HepG2 (cell line): ENCODE measurements at regions not wholly inside any gene's neighbourhood (a gene's known extent, or its start where the extent isn't known, plus 50 kb on each side); places are given as distances from the start of the nearest gene placed in this dataset.

Source experiments
- ATAC-seq: fragments of 200-7000 bp; cut with Tn5 transposase; 3 replicates; pipeline ENCODE4 v1.9.1; 2020; ENCODE audit warnings: mild to moderate bottlenecking, moderate library complexity
- BruUV-seq: library from RNA; stranded (reverse); fragments of 400-500 nt; replicated peaks from 2 replicates; lab custom pipeline; 2021; lab: Mats Ljungman, UMichigan
- CTCF ChIA-PET: fragments of 300-600 bp; formaldehyde crosslinking; extraction: SDS; loops from one replicate; lab custom pipeline; 2021; ENCODE audit warnings: low total read pairs, inconsistent platforms, low intra/inter-chr PET ratio; lab: Yijun Ruan, JAX
- POLR2A ChIA-PET: fragments of 350-600 bp; sonication (Branson Sonifier 250); formaldehyde crosslinking; loops from one replicate; lab custom pipeline; 2020; ENCODE audit warnings: antibody characterized with exemption, inconsistent platforms; lab: Yijun Ruan, JAX
- DNase-seq: peaks from one replicate; pipeline ENCODE4 v3.0.0-alpha.2; 2015; ENCODE audit warnings: low spot score
- FAIRE-seq: peaks from 3 replicates; lab custom pipeline; 2011; peaks lifted over from hg19 to GRCh38; lab: Jason Lieb, UNC
- H2AFZ ChIP-seq: one replicate; pipeline ENCODE4 v1.6.1; 2011; ENCODE audit warnings: low read length, inconsistent platforms
- H3K27ac ChIP-seq: fragments of 300-600 bp; 3 replicates; pipeline ENCODE4 v1.8.0; 2011; ENCODE audit warnings: mixed run types, mild to moderate bottlenecking, mixed read lengths, low read length, inconsistent platforms; ENCODE audit not compliant: insufficient read depth; ENCODE audit errors: extremely low read length
- H3K27me3 ChIP-seq, 2 experiments: fragments of 200-600 bp in 1 of 2; 2 replicates in 1 of 2; 3 replicates in 1 of 2; pipeline versions ENCODE4 v1.6.0 to v1.8.0; 2011; ENCODE audit warnings: low read length in 2 of 2, mild to moderate bottlenecking in 2 of 2, moderate library complexity in 2 of 2, inconsistent platforms in 1 of 2; ENCODE audit not compliant: insufficient read depth in 2 of 2, control insufficient read depth in 1 of 2
- H3K36me3 ChIP-seq, 2 experiments: fragments of 200-600 bp in 1 of 2; replicated peaks in 1 of 2; 2 replicates in 1 of 2; 3 replicates in 1 of 2; pipeline versions ENCODE4 v1.5.1 to v1.8.0; 2011; ENCODE audit warnings: low read length in 2 of 2, inconsistent platforms in 1 of 2; ENCODE audit not compliant: insufficient read depth in 2 of 2, control insufficient read depth in 1 of 2
- H3K4me1 ChIP-seq: 2 replicates; pipeline ENCODE4 v1.5.1; 2012; ENCODE audit warnings: low read length, inconsistent platforms; ENCODE audit not compliant: insufficient read depth
- H3K4me2 ChIP-seq: 2 replicates; pipeline ENCODE4 v1.6.0; 2011; ENCODE audit warnings: low read depth, low read length, inconsistent platforms
- H3K4me3 ChIP-seq, 3 experiments: fragments of 200-600 bp in 1 of 3; sonication (generic), shearing (Covaris generic) in 1 of 3; replicated peaks in 1 of 3; 2 replicates each; pipeline ENCODE4 v1.5.1; 2011 to 2016; ENCODE audit warnings: low read length in 3 of 3, inconsistent platforms in 2 of 3, low read depth in 2 of 3, mild to moderate bottlenecking in 2 of 3, control low read depth in 1 of 3, mixed read lengths in 1 of 3; ENCODE audit not compliant: insufficient read depth in 1 of 3
- H3K79me2 ChIP-seq: one replicate; pipeline ENCODE4 v1.6.1; 2011; ENCODE audit warnings: low read length, inconsistent platforms; ENCODE audit not compliant: insufficient read depth
- H3K9ac ChIP-seq: 2 replicates; pipeline ENCODE4 v1.6.0; 2011; ENCODE audit warnings: mild to moderate bottlenecking, low read depth, low read length, inconsistent platforms; ENCODE audit not compliant: insufficient read depth
- H3K9me3 ChIP-seq: 2 replicates; pipeline ENCODE4 v1.5.1; 2012; ENCODE audit warnings: mild to moderate bottlenecking, low read length
- H4K20me1 ChIP-seq: 2 replicates; pipeline ENCODE4 v1.6.0; 2011; ENCODE audit warnings: inconsistent platforms, mild to moderate bottlenecking, low read length, moderate library complexity; ENCODE audit not compliant: insufficient read depth
- KAT8 ChIP-seq: IDR thresholded peaks from 2 replicates; pipeline ENCODE4 v1.6.1; 2016; ENCODE audit warnings: missing genetic modification reagents, missing compliant biosample characterization
- SNAI1 ChIP-seq: sonication (generic); formaldehyde crosslinking; IDR thresholded peaks from 2 replicates; pipeline ENCODE4 v1.5.0; 2020; ENCODE audit warnings: mild to moderate bottlenecking, missing genetic modification reagents, borderline replicate concordance
- ZBTB42 ChIP-seq: sonication (generic); formaldehyde crosslinking; IDR thresholded peaks from 2 replicates; pipeline ENCODE4 v1.5.0; 2020; ENCODE audit warnings: mild to moderate bottlenecking, missing genetic modification reagents
- ZNF3 ChIP-seq: IDR thresholded peaks from 2 replicates; pipeline ENCODE4 v1.7.0; 2017; ENCODE audit warnings: inconsistent platforms
- ZNF562 ChIP-seq: sonication (generic); formaldehyde crosslinking; IDR thresholded peaks from 2 replicates; pipeline ENCODE4 v1.8.0; 2022; ENCODE audit warnings: missing genetic modification reagents, borderline replicate concordance
- WGBS: methylation state at CpG from one replicate; pipeline ENCODE4 v1.1.6; 2017; ENCODE audit warnings: low lambda C conversion rate; 5-methylcytosine and 5-hydroxymethylcytosine counted together
- in situ Hi-C: cut with HindIII; loops from 2 replicates; pipeline ENCODE4 v1.10.0; 2017; ENCODE audit warnings: low pct_unique_long_range_greater_than_20kb; ENCODE audit not compliant: extremely low pct_ligation_motif_present
- intact Hi-C: fragments of 100-400 bp; cut with micrococcal nuclease; formaldehyde crosslinking; loops from one replicate; pipeline ENCODE4 v1.10.0; 2022; ENCODE audit not compliant: unreplicated experiment
- TF ChIP-seq, protein P1 (sequence below): sonication (generic); formaldehyde crosslinking; IDR thresholded peaks from 2 replicates; pipeline ENCODE4 v1.4.0; 2020; ENCODE audit warnings: low read depth, mild to moderate bottlenecking, missing genetic modification reagents
- TF ChIP-seq, protein P2 (sequence below): sonication (generic); formaldehyde crosslinking; IDR thresholded peaks from 2 replicates; pipeline ENCODE4 v1.4.0; 2020; ENCODE audit warnings: missing genetic modification reagents, borderline replicate concordance
- TF ChIP-seq, protein P3 (sequence below): IDR thresholded peaks from 2 replicates; pipeline ENCODE4 v1.6.1; 2018; ENCODE audit warnings: missing genetic modification reagents
- TF ChIP-seq, protein P4 (sequence below): fragments of 450-650 bp; IDR thresholded peaks from 2 replicates; pipeline ENCODE4 v1.6.1; 2016

DNA sequence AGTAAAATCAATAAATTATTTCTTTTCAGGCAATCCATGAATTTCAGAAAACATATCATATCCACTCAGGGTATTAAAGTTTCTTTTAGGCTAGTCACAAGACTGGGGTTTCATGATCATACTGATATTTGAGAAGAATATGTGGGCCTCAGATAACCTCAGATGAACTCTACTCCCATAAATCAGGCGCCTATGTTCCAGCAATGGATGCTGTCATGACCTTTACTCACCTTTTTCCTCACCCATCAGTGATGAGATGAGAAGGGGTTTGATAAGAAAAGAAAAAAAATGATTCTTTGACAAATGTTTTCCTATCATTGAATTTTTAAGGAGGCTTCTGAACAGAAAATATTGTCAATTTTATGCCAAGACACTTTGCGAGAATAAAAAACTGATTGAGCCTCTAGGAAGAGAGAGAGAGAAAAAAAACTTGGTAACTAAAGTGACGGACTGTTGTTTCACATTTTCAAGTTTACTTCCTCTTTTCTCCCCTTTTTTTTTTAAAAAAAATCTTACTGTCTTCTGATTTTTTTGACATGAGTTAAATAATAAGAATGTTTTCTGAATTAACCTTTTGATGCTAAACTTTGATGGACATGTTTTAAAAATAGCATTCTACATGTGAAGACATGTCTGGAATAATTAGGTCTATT, 309.1 kb upstream of the MAP2 start:
- H2AFZ ChIP-seq, result no peak overlapping the region
- no peak overlapping the region for H3K4me3 ChIP-seq
- no peak overlapping the region for H3K27ac ChIP-seq
- POLR2A ChIA-PET, result no interaction called here
- H3K9ac ChIP-seq, result no peak overlapping the region
- ATAC-seq, result no peak
- intact Hi-C loops, result no loop called here
- H4K20me1 ChIP-seq, result no peaks in the 10 kb centered on the region
- WGBS, result 2% methylated on average over 3 of the region's 3 CpGs
- BruUV-seq, result no TSS peak
- CTCF ChIA-PET, result no interaction called here
- no peak overlapping the region for H3K4me2 ChIP-seq
- TF ChIP-seq KAT8, result no peak
- TF ChIP-seq, protein P1, sequence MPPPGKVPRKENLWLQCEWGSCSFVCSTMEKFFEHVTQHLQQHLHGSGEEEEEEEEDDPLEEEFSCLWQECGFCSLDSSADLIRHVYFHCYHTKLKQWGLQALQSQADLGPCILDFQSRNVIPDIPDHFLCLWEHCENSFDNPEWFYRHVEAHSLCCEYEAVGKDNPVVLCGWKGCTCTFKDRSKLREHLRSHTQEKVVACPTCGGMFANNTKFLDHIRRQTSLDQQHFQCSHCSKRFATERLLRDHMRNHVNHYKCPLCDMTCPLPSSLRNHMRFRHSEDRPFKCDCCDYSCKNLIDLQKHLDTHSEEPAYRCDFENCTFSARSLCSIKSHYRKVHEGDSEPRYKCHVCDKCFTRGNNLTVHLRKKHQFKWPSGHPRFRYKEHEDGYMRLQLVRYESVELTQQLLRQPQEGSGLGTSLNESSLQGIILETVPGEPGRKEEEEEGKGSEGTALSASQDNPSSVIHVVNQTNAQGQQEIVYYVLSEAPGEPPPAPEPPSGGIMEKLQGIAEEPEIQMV (CRISPR knock-in tag), result no peak
- no peak for TF ChIP-seq ZNF562 (CRISPR knock-in tag)
- no peak for TF ChIP-seq ZBTB42
- TF ChIP-seq ZNF3, result no peak
- TF ChIP-seq, protein P2, sequence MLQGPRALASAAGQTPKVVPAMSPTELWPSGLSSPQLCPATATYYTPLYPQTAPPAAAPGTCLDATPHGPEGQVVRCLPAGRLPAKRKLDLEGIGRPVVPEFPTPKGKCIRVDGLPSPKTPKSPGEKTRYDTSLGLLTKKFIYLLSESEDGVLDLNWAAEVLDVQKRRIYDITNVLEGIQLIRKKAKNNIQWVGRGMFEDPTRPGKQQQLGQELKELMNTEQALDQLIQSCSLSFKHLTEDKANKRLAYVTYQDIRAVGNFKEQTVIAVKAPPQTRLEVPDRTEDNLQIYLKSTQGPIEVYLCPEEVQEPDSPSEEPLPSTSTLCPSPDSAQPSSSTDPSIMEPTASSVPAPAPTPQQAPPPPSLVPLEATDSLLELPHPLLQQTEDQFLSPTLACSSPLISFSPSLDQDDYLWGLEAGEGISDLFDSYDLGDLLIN (CRISPR knock-in tag), result no peak
- TF ChIP-seq, protein P3, sequence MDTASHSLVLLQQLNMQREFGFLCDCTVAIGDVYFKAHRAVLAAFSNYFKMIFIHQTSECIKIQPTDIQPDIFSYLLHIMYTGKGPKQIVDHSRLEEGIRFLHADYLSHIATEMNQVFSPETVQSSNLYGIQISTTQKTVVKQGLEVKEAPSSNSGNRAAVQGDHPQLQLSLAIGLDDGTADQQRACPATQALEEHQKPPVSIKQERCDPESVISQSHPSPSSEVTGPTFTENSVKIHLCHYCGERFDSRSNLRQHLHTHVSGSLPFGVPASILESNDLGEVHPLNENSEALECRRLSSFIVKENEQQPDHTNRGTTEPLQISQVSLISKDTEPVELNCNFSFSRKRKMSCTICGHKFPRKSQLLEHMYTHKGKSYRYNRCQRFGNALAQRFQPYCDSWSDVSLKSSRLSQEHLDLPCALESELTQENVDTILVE (CRISPR knock-in tag), result no peak
- TF ChIP-seq, protein P4, sequence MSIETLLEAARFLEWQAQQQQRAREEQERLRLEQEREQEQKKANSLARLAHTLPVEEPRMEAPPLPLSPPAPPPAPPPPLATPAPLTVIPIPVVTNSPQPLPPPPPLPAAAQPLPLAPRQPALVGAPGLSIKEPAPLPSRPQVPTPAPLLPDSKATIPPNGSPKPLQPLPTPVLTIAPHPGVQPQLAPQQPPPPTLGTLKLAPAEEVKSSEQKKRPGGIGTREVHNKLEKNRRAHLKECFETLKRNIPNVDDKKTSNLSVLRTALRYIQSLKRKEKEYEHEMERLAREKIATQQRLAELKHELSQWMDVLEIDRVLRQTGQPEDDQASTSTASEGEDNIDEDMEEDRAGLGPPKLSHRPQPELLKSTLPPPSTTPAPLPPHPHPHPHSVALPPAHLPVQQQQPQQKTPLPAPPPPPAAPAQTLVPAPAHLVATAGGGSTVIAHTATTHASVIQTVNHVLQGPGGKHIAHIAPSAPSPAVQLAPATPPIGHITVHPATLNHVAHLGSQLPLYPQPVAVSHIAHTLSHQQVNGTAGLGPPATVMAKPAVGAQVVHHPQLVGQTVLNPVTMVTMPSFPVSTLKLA, result no peak
- no peak for TF ChIP-seq SNAI1 (CRISPR knock-in tag)
- TF ChIP-seq, all 625 proteins: peak for 0
- Histone ChIP-seq H3K27me3 (no peaks in the 10 kb centered on the region), H3K4me1 (no peaks in the 10 kb centered on the region), H3K79me2 (no peaks in the 10 kb centered on the region), H3K36me3 (no peaks in the 10 kb centered on the region), H3K9me3 (no peaks in the 10 kb centered on the region)
- FAIRE-seq, result no peak
- in situ Hi-C loops, result no loop called here
- no peak for DNase-seq
